Mucosa of descending colon (tissue), 3 donors: ENCODE measurements at regions not wholly inside any gene's neighbourhood (a gene's known extent, or its start where the extent isn't known, plus 50 kb on each side); places are given as distances from the start of the nearest gene placed in this dataset.

Experiments used
- ATAC-seq: fragments of 200-7000 bp; cut with Tn5 transposase; one replicate; pipeline ENCODE4 v1.9.1; 2020; ENCODE audit warnings: mild to moderate bottlenecking, moderate library complexity
- DNase-seq, 3 donors: peaks; one replicate each; pipeline ENCODE4 v3.0.0-alpha.2; 2020
- H3K36me3 ChIP-seq: fragments of 200-600 bp; one replicate; pipeline ENCODE4 v1.8.0; 2021; ENCODE audit warnings: low read depth, mild to moderate bottlenecking
- H3K4me1 ChIP-seq: fragments of 200-600 bp; one replicate; pipeline ENCODE4 v1.8.0; 2021; ENCODE audit warnings: low read depth, mild to moderate bottlenecking
- H3K4me3 ChIP-seq: fragments of 200-600 bp; one replicate; pipeline ENCODE4 v1.8.0; 2021; ENCODE audit warnings: mild to moderate bottlenecking
- H3K9me3 ChIP-seq: fragments of 200-600 bp; one replicate; pipeline ENCODE4 v1.8.0; 2021; ENCODE audit warnings: mild to moderate bottlenecking
- CTCF ChIP-seq: fragments of 200-600 bp; IDR thresholded peaks from one replicate; pipeline ENCODE4 v1.8.0; 2022; ENCODE audit warnings: antibody characterized with exemption, mild to moderate bottlenecking
- intact Hi-C, 2 donors: fragments of 100-400 bp; cut with DNase I in 1 of 2; cut with micrococcal nuclease in 1 of 2; formaldehyde crosslinking; loops; one replicate each; pipeline versions ENCODE4 v1.11.0 to v1.11.1; 2022; cut with DNase I, micrococcal nuclease
- donor health status: DM: no; HTN: no; CAD: no; lungs with moderate emphysema.
- donor health status: DM: no; HTN: no; CAD: no.
- donor health status: DM: no; HTN: yes; CAD: no.

- no peaks in the 10 kb centered on the region for H3K9me3 ChIP-seq
- H3K36me3 ChIP-seq = no peaks in the 10 kb centered on the region
- no peak overlapping the region for H3K4me3 ChIP-seq
- no peaks in the 10 kb centered on the region for H3K4me1 ChIP-seq
- no peak for DNase-seq
- no peak for ATAC-seq
- intact Hi-C loops = no loop called here
- no peak for TF ChIP-seq CTCF
These were observed 1316.0 kb upstream of the GJE1 start for GRCh38 chr6:140816681-140817080.

GRCh38 chr6:140812636-140813035 lies 1320.1 kb upstream of the GJE1 start:
- no peaks in the 10 kb centered on the region for H3K9me3 ChIP-seq
- intact Hi-C loops = no loop called here
- no peak for ATAC-seq

GRCh38 chr6:140811642-140812041 lies 1321.1 kb upstream of the GJE1 start:
- Histone ChIP-seq H3K4me1 (no peaks in the 10 kb centered on the region), H3K9me3 (no peaks in the 10 kb centered on the region), H3K36me3 (no peaks in the 10 kb centered on the region), H3K4me3 (no peak overlapping the region)
- intact Hi-C loops = no loop called here
- no peak for ATAC-seq
- TF ChIP-seq CTCF = no peak
- DNase-seq = no peak

More at GRCh38 chr6:140812636-140813035, 1320.1 kb upstream of the GJE1 start:
- Histone ChIP-seq H3K36me3 (no peaks in the 10 kb centered on the region), H3K4me1 (no peaks in the 10 kb centered on the region), H3K4me3 (no peak overlapping the region)
- TF ChIP-seq CTCF = no peak
- DNase-seq = no peak

- no peak overlapping the region for H3K4me3 ChIP-seq
- H3K4me1 ChIP-seq = no peaks in the 10 kb centered on the region
- no peaks in the 10 kb centered on the region for H3K9me3 ChIP-seq
- DNase-seq (no peak), ATAC-seq (no peak)
- H3K36me3 ChIP-seq = no peaks in the 10 kb centered on the region
- no peak for TF ChIP-seq CTCF
- intact Hi-C loops = no loop called here
These were observed 1323.0 kb upstream of the GJE1 start for GRCh38 chr6:140809694-140810101.

- no peaks in the 10 kb centered on the region for H3K36me3 ChIP-seq
- DNase-seq (no peak), ATAC-seq (no peak)
- no peak overlapping the region for H3K4me3 ChIP-seq
- H3K4me1 ChIP-seq = no peaks in the 10 kb centered on the region
- H3K9me3 ChIP-seq = no peaks in the 10 kb centered on the region
- intact Hi-C loops = no loop called here
- no peak for TF ChIP-seq CTCF
These were observed 1326.3 kb upstream of the GJE1 start for GRCh38 chr6:140806431-140806830.

GRCh38 chr6:140794544-140794943 lies 1338.2 kb upstream of the GJE1 start:
- intact Hi-C loops = no loop called here
- Histone ChIP-seq H3K4me1 (no peaks in the 10 kb centered on the region), H3K9me3 (no peaks in the 10 kb centered on the region), H3K4me3 (no peak overlapping the region), H3K36me3 (no peaks in the 10 kb centered on the region)
- ATAC-seq (no peak), DNase-seq (no peak)
- no peak for TF ChIP-seq CTCF
